Left forelimb (tissue), 1 donor: ENCODE measurements at regions not wholly inside any gene's neighbourhood (a gene's known extent, or its start where the extent isn't known, plus 50 kb on each side); places are given as distances from the start of the nearest gene placed in this dataset.

Experiments
- DNase-seq: peaks from one replicate; pipeline ENCODE4 v3.0.0-alpha.2; 2018; ENCODE audit warnings: low spot score

DNA sequence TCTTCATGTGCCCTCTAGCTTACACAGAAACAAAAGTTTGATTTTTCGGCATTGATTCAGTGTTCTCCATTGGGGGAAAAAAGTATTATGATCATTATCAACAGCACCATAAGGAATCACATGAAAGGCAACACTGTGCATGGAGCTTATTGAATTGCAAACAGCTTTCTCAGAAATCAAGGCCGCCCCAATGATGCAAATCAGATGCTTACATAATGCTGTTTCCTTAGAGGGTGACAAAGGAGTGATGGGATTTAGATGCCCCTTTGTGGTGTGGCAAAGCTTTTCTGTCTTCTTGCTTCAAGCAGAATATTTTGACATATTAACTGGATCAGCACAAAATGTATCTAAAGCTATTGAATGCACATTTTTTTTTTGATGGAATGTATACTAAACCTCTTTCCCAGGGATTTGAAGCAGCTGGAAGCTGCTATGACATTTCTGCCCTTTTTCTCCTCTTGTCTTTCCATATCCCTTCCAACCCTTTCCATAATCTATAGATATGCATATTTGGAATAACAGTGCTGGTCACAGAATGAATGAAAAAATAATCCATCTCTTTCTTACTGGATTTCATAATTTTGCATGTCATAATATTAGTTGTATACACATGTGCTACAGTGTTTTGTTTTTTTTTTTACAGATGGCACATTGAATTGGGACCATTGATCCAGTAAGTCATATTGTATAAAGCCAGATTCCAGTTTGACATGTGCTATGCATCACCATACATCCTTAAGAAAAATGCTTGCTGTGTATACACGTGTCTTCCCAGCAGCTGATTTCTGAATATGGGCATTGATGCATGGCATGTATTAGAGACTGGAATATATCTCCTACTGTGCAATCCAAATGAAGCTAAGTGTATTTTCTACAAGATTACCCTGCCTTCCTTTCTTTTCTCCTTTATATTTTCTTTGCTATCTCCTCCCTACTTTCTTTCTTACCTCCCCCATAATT, 259.7 kb upstream of the DCN start:
- no peak for DNase-seq

DNA sequence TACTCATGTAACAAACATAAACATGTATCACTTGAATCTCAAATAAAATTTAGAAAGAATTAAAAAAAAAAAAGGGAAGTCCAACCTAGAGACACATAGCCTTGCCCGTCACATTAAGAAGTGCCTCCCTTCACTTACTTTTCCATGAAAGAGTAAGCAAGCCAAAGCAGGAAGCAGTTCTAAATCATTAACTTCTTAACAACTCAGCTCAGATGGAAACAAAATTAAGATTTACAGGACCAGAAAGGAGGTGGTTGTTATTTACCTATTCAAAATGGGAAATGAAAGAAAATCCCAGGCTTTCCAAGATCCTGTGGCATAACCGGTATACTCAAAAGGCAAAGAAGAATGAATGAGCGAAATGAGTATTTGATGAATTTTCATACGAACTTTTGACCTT, 258.6 kb upstream of the DCN start:
- no peak for DNase-seq

DNA sequence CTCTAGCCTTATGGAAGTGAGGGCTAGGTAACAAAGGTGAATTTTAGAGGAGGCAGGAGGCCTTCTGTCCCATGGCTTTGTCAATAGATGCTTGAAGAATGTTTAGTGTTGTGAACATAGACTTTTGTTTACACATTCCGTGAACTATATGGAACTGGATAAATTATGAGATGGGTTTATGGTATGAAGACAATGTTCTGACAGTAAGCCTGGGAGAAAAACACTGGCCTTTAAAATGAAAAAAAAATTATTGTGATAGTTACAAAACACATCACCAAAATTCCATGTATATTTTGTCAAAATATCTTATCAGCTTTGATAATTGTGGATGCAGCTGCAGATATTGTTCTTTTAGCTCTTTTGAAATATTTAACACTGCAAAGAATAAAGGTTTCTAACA, 251.5 kb upstream of the DCN start:
- DNase-seq: no peak

DNA sequence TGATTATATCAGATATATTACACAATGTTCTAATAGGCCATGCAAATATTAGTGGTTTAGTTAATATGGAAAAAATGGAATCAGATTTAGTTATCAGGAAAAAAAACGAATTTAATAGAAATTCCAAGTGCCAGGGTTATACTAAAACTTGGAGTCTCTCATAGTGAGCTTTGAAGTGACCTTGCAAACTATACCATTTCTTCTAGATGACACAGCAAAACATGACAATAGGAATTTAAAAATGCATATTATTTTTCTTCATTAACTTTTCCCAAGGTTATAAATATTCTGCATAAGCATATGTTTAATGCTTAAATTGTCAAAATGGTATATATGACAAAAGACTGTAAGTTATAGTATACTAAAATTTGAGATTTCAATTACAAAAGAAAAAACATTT, 250.1 kb upstream of the DCN start:
- DNase-seq: no peak

DNA sequence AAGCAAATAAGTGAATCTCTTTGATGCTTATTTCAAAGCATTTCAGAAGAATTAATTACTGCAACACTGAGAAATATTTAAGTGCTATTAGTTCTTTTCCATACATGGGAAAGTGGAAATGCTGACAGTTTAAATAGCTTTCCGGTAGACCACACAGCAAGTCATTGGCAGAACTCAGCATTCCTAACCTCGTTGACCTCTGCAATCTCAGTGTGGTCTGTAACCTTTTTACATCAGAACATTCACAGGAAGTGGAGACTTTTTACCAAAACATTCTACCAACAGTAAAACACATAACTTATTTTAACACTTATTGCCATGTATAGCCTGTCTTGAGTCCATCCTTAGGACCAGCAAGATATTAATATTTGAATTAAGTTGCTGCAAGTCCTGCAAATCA, 249.5 kb upstream of the DCN start:
- DNase-seq: no peak

DNA sequence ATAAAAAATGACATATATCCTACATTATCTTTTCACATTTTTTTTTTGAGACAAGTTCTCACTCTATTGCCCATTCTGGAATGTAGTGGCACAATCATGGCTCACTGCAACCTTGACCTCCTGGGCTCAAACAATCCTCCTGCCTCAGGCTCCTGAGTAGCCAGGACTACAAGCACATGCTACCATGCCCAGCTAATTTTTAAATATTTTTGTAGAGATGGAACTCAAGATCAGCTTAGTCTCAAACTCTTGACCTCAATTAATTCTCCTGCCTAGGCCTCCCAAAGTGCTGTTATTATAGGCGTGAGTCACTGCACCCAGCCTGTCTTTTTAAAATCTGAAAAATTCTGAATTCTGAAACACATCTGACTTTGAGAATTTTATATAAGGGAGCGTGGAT, 241.9 kb upstream of the DCN start:
- no peak for DNase-seq

DNA sequence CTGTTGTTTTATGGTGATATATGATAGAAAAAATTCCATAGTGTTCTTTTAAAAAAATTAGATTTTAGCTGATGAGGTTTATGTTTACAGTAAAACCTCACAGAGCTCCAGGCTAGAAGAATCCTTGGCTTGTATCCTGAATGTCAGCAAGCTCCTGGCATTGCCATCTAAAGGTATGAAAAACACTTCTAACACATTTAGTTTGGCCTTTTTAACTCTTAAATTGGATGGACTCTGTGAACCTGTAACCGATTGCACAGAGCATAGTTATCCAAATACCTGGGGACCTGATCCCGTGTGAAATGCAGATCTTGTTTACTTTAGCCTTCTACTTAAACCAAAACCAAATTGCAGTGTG, 241.1 kb upstream of the DCN start:
- DNase-seq: no peak

DNA sequence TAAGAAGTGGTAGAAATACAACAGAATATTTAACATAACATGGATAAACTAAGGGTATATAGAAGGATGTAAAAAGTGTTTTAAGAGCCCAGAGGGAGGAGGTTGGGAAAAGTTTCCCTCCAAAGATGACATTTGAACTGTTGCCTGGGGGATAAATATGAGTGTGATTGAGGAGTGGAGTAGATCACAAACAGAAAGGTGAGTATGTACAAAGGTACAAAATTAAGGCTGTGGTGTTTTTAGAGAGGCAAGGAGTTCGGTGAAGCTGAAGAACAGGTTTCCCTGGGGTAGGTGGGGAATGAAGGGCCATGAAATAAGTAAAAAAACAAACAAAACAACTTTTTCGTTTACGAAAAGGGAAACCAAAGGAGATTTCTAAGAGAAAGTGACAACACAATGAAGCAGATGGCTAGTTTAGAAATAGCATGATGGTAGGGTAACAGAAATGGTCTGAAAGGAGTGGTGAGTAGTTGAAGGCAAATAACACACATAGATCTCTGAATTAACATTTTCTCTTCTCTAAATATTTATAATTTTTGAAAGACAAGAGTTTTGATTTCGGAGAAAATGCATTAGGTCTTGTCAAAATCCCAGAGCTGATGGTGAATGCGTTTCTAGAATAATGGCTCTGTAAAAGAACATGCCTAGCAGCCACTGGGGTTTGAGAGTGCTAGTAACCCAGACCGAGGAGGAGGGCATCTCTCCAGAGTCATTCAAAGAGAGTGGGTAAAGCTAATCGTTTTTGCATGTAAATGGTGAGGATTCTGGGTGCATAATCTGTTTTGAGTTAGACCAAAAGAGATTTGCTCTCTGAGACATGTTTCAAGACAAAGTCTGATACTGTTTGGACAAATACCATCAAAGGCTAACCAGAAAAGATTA, 240.4 kb upstream of the DCN start:
- DNase-seq: no peak

DNA sequence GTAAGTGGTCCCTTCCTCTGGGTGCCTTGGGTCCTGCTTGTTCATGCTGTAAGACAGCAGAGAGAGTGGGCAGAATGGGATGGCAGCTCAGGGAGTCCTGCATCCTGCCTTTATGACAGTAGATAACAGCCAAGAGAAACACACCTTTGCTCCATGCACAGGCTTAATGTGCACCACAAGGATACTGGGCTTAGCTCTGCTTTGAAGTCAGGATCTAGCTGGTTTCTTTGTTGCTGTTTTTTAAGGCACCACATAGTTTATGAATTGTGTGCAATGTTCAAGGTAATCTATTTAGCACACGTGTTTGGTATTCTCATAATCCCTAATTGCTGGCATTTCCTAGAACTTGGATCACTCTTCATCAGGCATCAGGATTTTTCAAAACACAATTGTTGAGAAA, 239.5 kb upstream of the DCN start:
- no peak for DNase-seq

DNA sequence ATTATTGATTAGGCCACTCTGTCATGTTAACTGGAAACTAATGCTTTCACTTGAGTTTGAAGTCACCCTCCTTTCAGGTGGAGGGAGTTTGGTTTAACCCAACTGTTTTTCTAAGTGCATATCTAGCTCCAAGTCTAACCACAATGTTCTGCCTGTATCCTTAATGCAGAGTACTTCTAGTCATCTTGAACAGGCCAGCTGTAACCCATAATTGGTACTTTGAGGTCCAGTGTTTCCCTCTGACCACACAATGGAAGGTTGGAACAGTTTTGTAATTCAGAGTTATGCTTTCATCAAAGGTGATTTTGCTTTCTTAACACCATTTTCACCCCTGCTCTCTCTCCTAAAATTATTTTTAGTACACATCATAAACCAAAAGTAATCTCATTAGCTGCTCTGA, 237.2 kb upstream of the DCN start:
- no peak for DNase-seq

DNA sequence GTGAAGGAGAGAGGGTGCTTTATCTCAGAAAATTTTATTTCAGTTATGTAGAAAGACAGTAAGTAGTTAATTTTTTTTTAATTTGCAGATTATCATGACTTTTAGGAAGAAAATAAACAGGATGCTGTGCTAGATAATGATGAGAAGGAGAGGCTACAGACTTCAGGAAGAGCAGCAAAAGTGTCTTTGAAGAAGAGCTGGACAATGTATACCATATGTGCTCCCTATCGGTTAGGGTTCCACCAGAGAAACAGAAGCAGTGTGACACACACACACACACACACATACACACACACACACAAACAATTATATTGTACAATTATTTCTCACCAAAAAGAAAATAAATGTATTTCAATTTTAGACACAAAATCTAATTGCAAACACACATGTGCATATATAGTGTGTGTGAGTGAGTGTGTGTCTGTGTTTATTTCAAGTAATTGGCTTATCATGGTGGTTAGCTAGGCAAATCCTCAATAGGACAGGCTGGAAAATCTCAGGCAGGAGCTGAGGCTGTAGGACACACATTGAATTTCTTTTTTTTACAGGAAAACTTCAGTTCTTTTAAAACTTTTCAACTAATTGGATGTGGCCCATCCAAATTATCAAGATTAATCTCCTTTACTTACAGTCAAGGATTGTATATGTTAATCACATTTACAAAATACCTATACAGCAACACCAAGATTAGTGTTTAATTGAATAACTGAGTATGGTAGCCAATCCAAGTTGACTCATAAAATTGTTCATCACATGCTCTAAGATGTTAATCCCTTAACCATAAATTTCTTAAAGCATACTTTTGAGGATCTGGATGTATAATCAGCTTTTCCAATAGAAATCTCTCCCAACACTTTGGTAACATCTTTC, 235.8 kb upstream of the DCN start:
- no peak for DNase-seq

DNA sequence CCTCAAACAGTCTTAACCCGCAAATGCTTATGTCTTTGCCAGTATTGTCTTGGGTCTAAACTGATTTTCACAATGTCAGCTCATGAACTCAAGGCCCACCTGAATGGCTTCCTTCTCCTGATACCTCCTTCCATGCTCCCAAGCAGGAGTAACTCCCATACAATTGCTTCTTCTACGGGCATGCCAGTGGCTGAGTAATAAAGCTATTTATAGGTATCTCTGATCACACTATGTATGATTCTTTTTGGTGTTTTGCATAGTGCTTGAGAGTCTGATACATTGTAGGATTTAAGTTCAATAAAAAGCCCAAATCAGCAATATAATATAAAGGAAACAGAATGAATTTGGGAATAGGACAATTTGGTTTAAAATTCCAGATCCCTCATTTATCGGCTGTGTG, 235.0 kb upstream of the DCN start:
- DNase-seq: no peak

DNA sequence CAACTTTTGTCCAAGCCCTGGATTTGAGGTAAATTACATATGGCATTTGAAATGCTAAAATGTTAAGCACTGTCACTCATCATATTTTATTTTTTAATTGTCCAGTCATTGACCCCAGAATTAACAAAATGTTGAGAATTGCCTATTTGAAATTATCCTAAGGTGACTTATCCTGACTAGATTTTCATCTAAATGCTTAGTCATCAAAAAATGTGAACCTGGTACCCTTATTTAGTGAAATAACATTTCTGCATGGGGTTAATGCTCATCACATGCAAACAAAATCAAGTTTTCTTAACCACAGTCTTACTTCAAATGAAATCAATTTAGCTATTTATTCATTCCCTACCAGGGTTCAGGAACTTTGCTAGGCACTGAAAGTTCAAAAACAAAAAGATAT, 232.0 kb upstream of the DCN start:
- DNase-seq: no peak

DNA sequence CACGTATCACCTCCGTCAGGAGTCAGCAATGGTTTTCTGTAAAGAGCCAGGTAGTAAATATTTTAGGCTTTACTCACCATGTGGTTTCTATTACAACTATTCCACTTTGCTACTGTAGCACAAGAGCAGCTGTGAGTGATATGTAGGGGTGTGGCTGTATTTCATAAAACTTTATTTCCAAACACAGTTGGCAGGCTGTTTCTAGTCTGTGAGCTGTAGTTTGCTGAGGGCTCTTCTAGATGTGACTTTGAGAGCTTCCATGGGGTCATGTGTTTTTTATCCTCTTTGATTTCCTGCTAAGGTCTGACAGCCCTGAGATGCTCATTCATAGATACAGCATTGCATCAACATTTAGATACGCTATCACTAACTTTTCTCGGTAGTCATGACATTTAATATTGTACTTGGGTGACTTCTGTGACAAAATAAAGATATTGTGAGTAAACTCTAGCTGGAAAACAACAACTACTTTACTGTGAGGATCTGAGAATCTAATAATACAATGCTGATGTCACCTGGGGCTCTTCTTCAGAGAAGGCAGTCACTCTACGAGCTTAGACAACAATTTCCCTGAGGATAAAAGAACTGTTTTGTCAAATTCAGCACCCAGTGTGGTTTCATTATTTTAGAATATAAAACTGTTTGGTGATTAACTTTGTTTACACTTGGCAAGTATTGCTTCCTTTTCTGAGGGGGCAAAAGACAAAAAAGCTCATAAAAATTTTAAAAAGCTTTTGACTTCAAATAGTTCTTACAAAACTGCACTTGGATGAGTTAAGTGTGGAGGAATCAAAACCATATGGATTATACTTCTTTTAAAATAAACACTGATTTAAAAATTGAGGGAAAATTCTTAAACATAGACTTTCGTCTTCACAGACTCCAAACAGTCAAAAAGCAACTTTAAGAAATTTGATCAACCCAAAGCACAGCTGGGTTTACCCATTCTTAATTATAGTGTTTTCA, 231.2 kb upstream of the DCN start:
- no peak for DNase-seq

DNA sequence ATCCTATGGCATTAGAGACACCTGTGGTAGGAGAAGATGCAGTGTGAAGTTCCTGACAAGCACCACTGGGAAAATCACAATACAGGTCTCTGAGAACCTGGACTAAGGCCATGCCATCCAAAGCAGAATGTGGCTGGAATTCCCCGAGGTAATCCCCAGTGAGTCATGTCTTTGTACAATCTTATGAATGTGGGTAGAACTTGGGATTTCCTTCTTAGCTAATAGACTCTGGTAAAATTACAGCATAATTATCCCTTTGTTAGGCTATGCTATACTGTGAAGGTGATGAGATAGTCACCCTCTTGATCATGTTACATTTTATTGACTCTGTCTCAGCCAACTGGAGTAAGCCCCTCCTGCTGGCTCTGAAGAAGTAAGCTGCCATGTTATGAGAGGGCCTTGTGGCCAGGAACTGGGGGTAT, 224.3 kb upstream of the DCN start:
- DNase-seq: no peak

DNA sequence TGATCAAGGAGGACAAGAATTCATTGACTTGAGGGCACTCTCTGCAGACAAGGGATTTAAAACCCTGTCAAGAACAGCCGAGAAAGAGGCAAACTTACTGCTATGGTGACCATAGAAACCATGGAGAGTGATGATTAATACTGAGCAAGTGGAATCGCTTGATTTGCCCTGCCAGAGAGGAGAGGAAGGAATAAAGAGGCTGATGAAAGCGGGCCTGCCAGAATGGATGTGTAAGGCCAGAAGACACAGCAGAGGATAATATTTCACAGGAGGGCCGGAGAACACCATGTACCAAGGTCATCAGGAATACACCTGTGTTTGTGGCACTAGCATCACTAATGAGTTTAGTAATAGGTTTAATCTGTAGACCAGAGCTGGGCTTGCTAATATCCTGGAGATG, 221.8 kb upstream of the DCN start:
- DNase-seq: no peak

DNA sequence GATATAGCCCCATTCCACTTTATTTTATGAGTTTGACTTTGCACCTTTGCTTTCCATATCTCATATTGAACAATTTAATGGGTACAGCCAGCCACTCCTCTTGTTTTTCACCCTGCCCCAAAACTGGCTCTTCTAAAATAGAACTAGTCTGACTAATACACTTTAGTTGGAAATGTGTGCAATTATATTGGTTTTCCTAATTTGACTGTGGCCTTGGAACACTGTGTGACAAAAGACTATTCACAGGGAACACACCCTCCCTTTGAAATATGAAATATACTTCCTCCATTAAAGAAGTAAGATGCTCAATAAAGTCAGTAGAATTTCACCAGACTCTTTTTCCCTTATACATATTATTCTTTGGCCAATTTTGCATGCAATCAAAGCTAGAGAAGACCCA, 218.6 kb upstream of the DCN start:
- no peak for DNase-seq

DNA sequence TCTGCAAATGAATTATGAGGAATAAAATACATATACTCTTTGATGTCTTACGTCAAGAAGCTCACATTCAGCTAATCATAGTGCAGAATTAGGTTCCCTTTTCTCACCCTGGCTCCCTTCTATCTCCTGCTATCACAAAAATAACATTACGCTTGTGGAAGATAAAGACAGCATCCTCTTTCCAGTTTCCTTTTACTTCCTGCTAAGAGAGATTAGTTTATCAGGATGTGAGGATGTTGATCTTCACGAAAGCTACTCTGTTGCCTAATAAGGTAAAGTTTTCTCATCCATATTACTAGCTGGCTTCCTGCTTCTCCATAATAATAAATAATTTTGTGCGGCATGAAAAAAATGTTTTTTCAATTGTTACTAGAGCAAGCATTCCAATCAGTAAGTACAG, 217.7 kb upstream of the DCN start:
- DNase-seq: no peak

DNA sequence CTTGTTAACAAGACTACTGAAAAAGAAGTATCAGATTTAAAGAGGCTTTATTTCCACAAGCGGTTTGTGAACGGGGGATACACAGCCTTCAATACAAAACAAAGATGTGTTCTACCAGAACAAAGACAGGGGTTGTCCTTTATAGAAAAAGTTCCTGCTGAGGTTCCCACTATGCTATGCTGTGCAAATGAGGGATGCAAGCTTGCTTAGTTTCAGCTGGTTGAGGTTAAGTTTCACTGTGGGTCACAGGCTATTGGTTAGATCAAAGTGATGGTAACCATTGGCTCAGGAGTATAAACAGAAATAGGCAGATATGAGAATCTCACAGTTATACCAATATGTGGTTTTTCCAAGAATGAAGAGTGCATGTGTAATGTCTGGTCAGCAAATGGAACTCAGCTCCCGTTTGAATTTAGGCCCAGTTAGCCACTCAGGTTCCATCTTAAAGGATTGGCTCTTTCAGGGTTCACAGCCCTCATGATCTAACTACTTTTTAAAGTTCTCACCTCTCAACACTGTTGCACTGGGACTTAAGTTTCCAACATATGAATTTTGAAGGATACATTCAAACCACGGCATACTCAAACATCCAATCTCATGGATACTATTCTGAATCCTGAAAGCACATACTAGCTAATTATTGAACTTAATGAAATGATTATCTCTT, 215.4 kb upstream of the DCN start:
- no peak for DNase-seq

DNA sequence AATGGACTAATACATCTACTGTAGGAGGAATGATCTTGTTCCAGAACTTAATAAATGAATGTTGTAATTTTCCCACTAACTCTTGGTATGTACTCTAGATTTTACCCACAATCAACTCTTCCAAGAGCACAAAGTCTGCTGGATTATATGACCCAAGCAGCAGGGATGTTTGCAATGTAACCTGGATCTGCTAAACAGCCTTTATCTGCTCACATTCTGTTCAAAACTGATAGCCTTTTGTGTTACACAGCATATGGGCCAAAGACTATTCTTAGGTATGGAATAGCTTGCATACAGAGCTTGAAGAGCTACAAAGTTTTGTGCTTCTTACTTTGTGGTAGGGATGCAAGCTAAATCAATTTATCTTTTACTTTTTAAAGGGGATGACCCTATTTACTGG, 213.7 kb upstream of the DCN start:
- no peak for DNase-seq
